IMR-90 (cell line): ENCODE measurements at regions not wholly inside any gene's neighbourhood (a gene's known extent, or its start where the extent isn't known, plus 50 kb on each side); places are given as distances from the start of the nearest gene placed in this dataset.

Source experiments
- ATAC-seq: fragments of 200-7000 bp; cut with Tn5 transposase; 2 replicates; pipeline ENCODE4 v1.9.1; 2020; ENCODE audit warnings: low read depth, mild to moderate bottlenecking, moderate library complexity
- BruUV-seq: library from RNA; stranded (reverse); fragments of 400-500 nt; replicated peaks from 2 replicates; lab custom pipeline; 2021; lab: Mats Ljungman, UMichigan
- CTCF ChIA-PET: fragments of 300-600 bp; formaldehyde crosslinking; extraction: SDS; loops from one replicate; lab custom pipeline; 2021; ENCODE audit warnings: antibody characterized with exemption; lab: Yijun Ruan, JAX
- POLR2A ChIA-PET: fragments of 300-600 bp; sonication (Branson Sonifier 250); formaldehyde crosslinking; loops from one replicate; lab custom pipeline; 2022; ENCODE audit warnings: antibody characterized with exemption; ENCODE audit not compliant: unreplicated experiment; lab: Charles Lee
- DNase-seq: peaks from one replicate; pipeline ENCODE4 v3.0.0; 2013
- H2AFZ ChIP-seq: replicated peaks from 2 replicates; pipeline ENCODE3; 2013; ENCODE audit warnings: low read length, mild to moderate bottlenecking; ENCODE audit not compliant: poor library complexity
- H2AK5ac ChIP-seq: 2 replicates; pipeline ENCODE4 v1.6.1; 2013; ENCODE audit warnings: low read depth, low read length, inconsistent platforms
- H2AK9ac ChIP-seq: replicated peaks from 2 replicates; pipeline ENCODE3; 2013; ENCODE audit warnings: mild to moderate bottlenecking, low read depth, low read length, moderate library complexity; ENCODE audit not compliant: poor library complexity
- H2BK120ac ChIP-seq: 2 replicates; pipeline ENCODE4 v1.6.1; 2013; ENCODE audit warnings: low read depth, low read length, inconsistent platforms
- H2BK15ac ChIP-seq: 3 replicates; pipeline ENCODE4 v1.6.1; 2013; ENCODE audit warnings: low read depth, low read length, inconsistent platforms
- H2BK20ac ChIP-seq: 2 replicates; pipeline ENCODE4 v1.6.1; 2013; ENCODE audit warnings: low read depth, mild to moderate bottlenecking, inconsistent platforms, low read length, moderate library complexity
- H2BK5ac ChIP-seq: 2 replicates; pipeline ENCODE4 v1.6.1; 2013; ENCODE audit warnings: mild to moderate bottlenecking, low read depth, low read length, inconsistent platforms; ENCODE audit not compliant: poor library complexity, severe bottlenecking
- H3K14ac ChIP-seq: replicated peaks from 2 replicates; pipeline ENCODE4 v1.6.1; 2013; ENCODE audit warnings: low read depth, low read length, inconsistent platforms
- H3K18ac ChIP-seq: 2 replicates; pipeline ENCODE4 v1.6.1; 2013; ENCODE audit warnings: low read depth, low read length, control low read depth
- H3K23ac ChIP-seq: 2 replicates; pipeline ENCODE4 v1.6.1; 2013; ENCODE audit warnings: low read depth, low read length, inconsistent platforms
- H3K27ac ChIP-seq: 2 replicates; pipeline ENCODE4 v1.5.1; 2013; ENCODE audit warnings: mild to moderate bottlenecking, control low read depth, low read length; ENCODE audit not compliant: insufficient read depth
- H3K27me3 ChIP-seq: 2 replicates; pipeline ENCODE4 v1.6.1; 2013; ENCODE audit warnings: low read length; ENCODE audit not compliant: control insufficient read depth, insufficient read depth
- H3K36me3 ChIP-seq: 2 replicates; pipeline ENCODE4 v1.6.1; 2013; ENCODE audit warnings: low read length, mixed read lengths; ENCODE audit not compliant: control insufficient read depth, insufficient read depth
- H3K4ac ChIP-seq: 2 replicates; pipeline ENCODE4 v1.6.1; 2013; ENCODE audit warnings: low read depth, low read length, inconsistent platforms
- H3K4me1 ChIP-seq: 2 replicates; pipeline ENCODE4 v1.6.1; 2013; ENCODE audit warnings: low read length, mixed read lengths; ENCODE audit not compliant: control insufficient read depth, insufficient read depth
- H3K4me2 ChIP-seq: 2 replicates; pipeline ENCODE4 v1.6.1; 2013; ENCODE audit warnings: low read depth, mild to moderate bottlenecking, control low read depth, low read length, moderate library complexity
- H3K4me3 ChIP-seq: 2 replicates; pipeline ENCODE4 v1.5.1; 2013; ENCODE audit warnings: low read depth, mild to moderate bottlenecking, control low read depth, low read length, moderate library complexity; ENCODE audit not compliant: insufficient read depth
- H3K56ac ChIP-seq: 2 replicates; pipeline ENCODE4 v1.6.1; 2013; ENCODE audit warnings: low read length, inconsistent platforms; ENCODE audit not compliant: insufficient read depth; ENCODE audit errors: extremely low read depth
- H3K79me1 ChIP-seq, 2 experiments: 2 replicates each; pipeline ENCODE4 v1.6.1; 2013; ENCODE audit warnings: low read length in 2 of 2, inconsistent platforms in 1 of 2, low read depth in 1 of 2
- H3K9ac ChIP-seq: 2 replicates; pipeline ENCODE4 v1.6.1; 2013; ENCODE audit warnings: low read depth, low read length, control low read depth
- H3K9me1 ChIP-seq: 2 replicates; pipeline ENCODE4 v1.6.1; 2013; ENCODE audit warnings: low read length, inconsistent platforms; ENCODE audit not compliant: insufficient read depth
- H3K9me3 ChIP-seq: 2 replicates; pipeline ENCODE4 v1.6.1; 2013; ENCODE audit warnings: low read length; ENCODE audit not compliant: control insufficient read depth, insufficient read depth
- H4K20me1 ChIP-seq: 2 replicates; pipeline ENCODE4 v1.6.1; 2013; ENCODE audit warnings: low read length, inconsistent platforms; ENCODE audit not compliant: insufficient read depth
- H4K5ac ChIP-seq: 2 replicates; pipeline ENCODE4 v1.6.1; 2013; ENCODE audit warnings: mild to moderate bottlenecking, low read depth, low read length, control low read depth
- H4K8ac ChIP-seq, 2 experiments: 2 replicates each; pipeline ENCODE4 v1.6.1; 2013; ENCODE audit warnings: low read depth in 2 of 2, low read length in 2 of 2, control low read depth in 1 of 2, inconsistent platforms in 1 of 2
- H4K91ac ChIP-seq: 2 replicates; pipeline ENCODE4 v1.6.1; 2013; ENCODE audit warnings: low read depth, low read length, inconsistent platforms; ENCODE audit not compliant: insufficient read depth
- BHLHE40 ChIP-seq: fragments of 150-350 bp; IDR thresholded peaks from 2 replicates; pipeline ENCODE4 v1.6.1; 2016; ENCODE audit warnings: mild to moderate bottlenecking, low read depth, low read length
- CEBPB ChIP-seq: IDR thresholded peaks from 2 replicates; pipeline ENCODE4 v1.6.1; 2012; ENCODE audit warnings: low read depth, low read length, improper control_type of control experiment
- CTCF ChIP-seq: conservative IDR thresholded peaks from 2 replicates; pipeline ENCODE4 v1.5.1; 2012; ENCODE audit warnings: mild to moderate bottlenecking, low read depth, low read length, improper control_type of control experiment
- FOS ChIP-seq: fragments of 150-350 bp; IDR thresholded peaks from 2 replicates; pipeline ENCODE4 v1.6.1; 2016; ENCODE audit warnings: low read depth, low read length
- MAFK ChIP-seq: IDR thresholded peaks from 2 replicates; pipeline ENCODE4 v1.6.1; 2012; ENCODE audit warnings: low read depth, low read length, improper control_type of control experiment
- MXI1 ChIP-seq: IDR thresholded peaks from 2 replicates; pipeline ENCODE4 v1.6.1; 2012; ENCODE audit warnings: low read depth, mild to moderate bottlenecking, low read length, moderate library complexity, borderline replicate concordance
- WGBS, 2 experiments: methylation state at CpG; one replicate each; pipeline versions ENCODE4 v1.1.5 to v1.1.7; 2013; ENCODE audit warnings: missing lambda C conversion rate in 2 of 2; ENCODE audit not compliant: insufficient read length in 1 of 2; ENCODE audit errors: extremely low coverage in 2 of 2; 5-methylcytosine and 5-hydroxymethylcytosine counted together
- dilution Hi-C: fragments of 300-500 bp; cut with HindIII; formaldehyde crosslinking; loops from one replicate; pipeline ENCODE4 v1.14.3; 2018; ENCODE audit warnings: low sequenced_read_pairs; ENCODE audit not compliant: unreplicated experiment
- in situ Hi-C: fragments of 300-500 bp; cut with MboI; formaldehyde crosslinking; loops from 3 replicates; pipeline ENCODE4 v1.14.3; 2019; ENCODE audit warnings: low sequenced_read_pairs, inconsistent platforms, mixed read lengths
- intact Hi-C: fragments of 100-400 bp; cut with micrococcal nuclease; formaldehyde crosslinking; loops from 2 replicates; pipeline ENCODE4 v1.10.0; 2022

GRCh38 chr14:51563560-51563959 is 88.2 kb upstream of the FRMD6 start:
- POLR2A ChIA-PET = interaction anchor here (0.6 kb wide), 1 partner anchor 46 kb away, joined by 5 read pairs; no protein-coding TSS in a partner anchor
- H3K27me3 ChIP-seq = no peaks in the 10 kb centered on the region
- intact Hi-C loops = no loop called here

More at GRCh38 chr14:51563560-51563959, 88.2 kb upstream of the FRMD6 start:
- H3K14ac ChIP-seq = no peak overlapping the region
- no TSS peak for BruUV-seq
- no peak overlapping the region for H2AK9ac ChIP-seq
- CTCF ChIA-PET = interaction anchor here (0.6 to 1.0 kb wide), 5 partner anchors 14 to 170 kb away, joined by 3 to 8 read pairs (median 4); no protein-coding TSS in a partner anchor
- no peak overlapping the region for H4K91ac ChIP-seq
- H3K18ac ChIP-seq = peak overlapping the region; percentile 88; the same call in 1 of the 2 replicates
- H2BK20ac ChIP-seq = no peak overlapping the region
- H2AK5ac ChIP-seq = peak overlapping the region; percentile 38; the same call in 1 of the 2 replicates
- peaks cover 22% of the 10 kb centered on the region for H3K4me1 ChIP-seq
- peak overlapping the region; percentile 98 for H2BK5ac ChIP-seq
- H3K4me2 ChIP-seq = peak overlapping the region; percentile 31; the same call in 1 of the 2 replicates
- no peaks in the 10 kb centered on the region for H4K20me1 ChIP-seq
- ATAC-seq = peak; percentile 83
- in situ Hi-C loops = no loop called here
- H3K36me3 ChIP-seq = no peaks in the 10 kb centered on the region
- H4K5ac ChIP-seq = peak overlapping the region; percentile 46; the same call in 1 of the 2 replicates
- no peaks in the 10 kb centered on the region for H3K9me3 ChIP-seq
- H3K23ac ChIP-seq = no peak overlapping the region
- H2BK15ac ChIP-seq = 0 out of 3 replicates have a peak overlapping the region, but pooled peaks have one; percentile 13
- peaks cover 5 to 52% of the 10 kb centered on the region in 2 experiments; a peak in 3 of 4 replicates for H3K79me1 ChIP-seq
- no peak overlapping the region for H3K9ac ChIP-seq
- no peak overlapping the region for H2AFZ ChIP-seq
- H2BK120ac ChIP-seq = peak overlapping the region; percentile 93
- no CpG with 5 or more reads among the region's 3 CpGs for WGBS, 2 experiments
- peak; percentile 74 for DNase-seq
- no peak overlapping the region for H3K56ac ChIP-seq
- peak overlapping the region; percentile 37 to 94; a peak in 2 of 4 replicates for H4K8ac ChIP-seq
- H3K27ac ChIP-seq = peak overlapping the region; percentile 52
- dilution Hi-C loops = no loop called here
- TF ChIP-seq CEBPB (peak; percentile 48; the same call in 1 of the 2 replicates), BHLHE40 (no peak), FOS (peak; percentile 25; the same call in 1 of the 2 replicates), MAFK (no peak), MXI1 (no peak), CTCF (no peak)
- no peak overlapping the region for H3K4me3 ChIP-seq
- peaks cover 3% of the 10 kb centered on the region; the same call in 1 of the 2 replicates for H3K9me1 ChIP-seq
- peak overlapping the region; percentile 94; the same call in 1 of the 2 replicates for H3K4ac ChIP-seq
